ENCODE measurements at regions not wholly inside any gene's neighbourhood (a gene's known extent, or its start where the extent isn't known, plus 50 kb on each side); places are given as distances from the start of the nearest gene placed in this dataset.
"Not testable (repeated sequence)": the region's sequence is repeated elsewhere in the genome, so short reads cannot be mapped to it uniquely, and the experiment has no call there.

DNA sequence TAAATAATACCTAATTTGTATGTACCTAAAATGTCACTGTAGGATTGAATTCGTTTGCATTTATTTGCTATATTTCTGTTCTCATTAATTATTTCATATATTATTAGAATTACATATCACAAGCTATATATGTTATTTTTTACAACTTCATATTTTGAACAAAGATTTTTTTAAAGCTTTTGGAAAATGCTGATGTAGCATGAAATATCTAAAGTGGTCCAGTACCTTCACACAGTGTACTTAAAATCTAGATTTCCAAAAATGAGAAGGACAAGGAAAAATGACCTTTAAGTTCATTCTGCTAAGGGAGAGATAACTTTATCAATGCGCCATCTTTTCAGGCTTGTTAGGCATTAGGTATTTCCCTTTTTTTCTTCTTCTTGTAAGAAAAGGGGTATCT lies 71.8 kb downstream of the LARP7 start:
- no peak for DNase-seq (ENCODE audit: low read depth)

DNA sequence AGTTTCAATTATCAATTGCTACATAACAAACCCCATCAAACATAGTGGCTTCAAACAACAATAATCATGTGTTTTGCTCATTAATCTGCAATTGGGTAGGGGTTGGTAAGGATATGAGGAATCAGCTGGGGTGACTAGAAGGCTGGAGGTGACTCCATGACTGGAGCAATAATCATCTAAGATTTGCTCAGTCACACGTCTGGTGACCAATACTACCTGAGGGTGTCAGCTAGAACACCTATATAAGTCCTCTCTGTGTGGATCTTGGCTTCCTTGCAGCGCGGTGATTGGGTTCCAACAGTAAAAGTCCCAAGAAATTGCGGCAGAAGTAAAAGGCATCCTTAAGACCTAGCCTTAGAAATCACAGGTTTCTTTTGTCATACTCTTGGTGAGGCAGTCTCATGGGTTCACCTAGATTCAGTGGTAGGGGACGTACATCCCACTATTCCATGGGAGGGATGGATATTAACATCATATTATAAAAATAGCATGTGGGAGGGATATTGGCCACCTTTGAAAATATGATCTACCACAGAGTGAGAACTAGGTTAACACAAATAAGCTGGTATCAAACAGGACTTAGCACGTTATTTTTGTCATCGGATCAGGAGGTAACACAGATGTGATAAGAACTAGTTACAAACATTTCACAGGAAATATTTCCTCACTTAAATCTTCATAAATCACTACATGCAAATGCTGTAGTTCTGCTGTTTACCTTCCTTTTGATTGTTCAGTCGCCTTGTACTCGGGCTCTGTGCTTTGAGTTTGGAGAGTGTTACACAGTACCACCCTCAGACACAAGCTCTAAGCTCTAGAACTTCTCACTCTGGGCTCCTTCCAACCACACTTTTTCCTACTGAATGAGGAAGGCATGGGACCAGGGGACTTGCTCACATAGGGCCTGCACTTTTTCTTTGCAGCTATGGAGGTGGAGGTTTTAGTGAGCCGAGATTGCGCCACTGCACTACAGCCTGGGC lies 78.3 kb downstream of the LARP7 start:
- DNase-seq (ENCODE audit: low read depth), result no peak

DNA sequence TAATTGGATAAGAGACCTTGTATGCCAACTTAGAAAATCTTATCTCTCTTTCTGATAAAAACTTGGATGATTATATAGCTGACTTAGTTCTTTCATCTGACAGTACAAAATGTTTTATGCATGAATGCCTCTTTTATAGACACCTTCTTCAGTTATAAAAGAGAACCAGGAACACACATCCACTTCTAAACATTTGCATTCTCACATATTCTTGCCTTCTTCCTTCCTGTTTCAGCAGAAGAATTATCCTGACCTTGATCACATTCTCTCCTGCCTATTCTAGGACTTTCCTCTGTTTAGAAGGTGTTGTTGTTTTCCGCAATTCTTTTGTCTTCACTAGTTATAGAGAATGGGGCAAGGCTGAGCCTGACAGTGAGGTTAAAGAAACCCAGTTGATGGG lies 80.9 kb downstream of the LARP7 start:
- DNase-seq (ENCODE audit: low read depth), result no peak

DNA sequence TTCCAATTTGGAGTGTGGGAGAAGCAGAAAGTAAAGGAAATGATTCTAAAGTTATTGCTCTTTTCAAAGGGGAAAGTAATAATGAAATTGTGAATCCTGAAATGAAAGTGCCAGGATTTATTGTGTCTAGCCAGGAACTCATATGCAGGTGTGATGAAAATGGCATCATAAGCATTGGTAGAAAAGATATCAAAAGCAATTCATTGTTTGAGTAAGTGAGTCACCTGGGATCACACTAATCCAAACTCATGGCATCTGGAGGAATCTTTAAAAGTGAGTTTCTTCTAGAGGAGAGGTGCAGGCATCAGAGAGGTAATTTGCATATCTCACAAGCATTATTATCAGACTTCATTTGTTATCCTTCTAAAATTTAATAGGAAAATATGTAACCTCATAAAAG lies 84.7 kb downstream of the LARP7 start:
- no peak for DNase-seq (ENCODE audit: low read depth)

DNA sequence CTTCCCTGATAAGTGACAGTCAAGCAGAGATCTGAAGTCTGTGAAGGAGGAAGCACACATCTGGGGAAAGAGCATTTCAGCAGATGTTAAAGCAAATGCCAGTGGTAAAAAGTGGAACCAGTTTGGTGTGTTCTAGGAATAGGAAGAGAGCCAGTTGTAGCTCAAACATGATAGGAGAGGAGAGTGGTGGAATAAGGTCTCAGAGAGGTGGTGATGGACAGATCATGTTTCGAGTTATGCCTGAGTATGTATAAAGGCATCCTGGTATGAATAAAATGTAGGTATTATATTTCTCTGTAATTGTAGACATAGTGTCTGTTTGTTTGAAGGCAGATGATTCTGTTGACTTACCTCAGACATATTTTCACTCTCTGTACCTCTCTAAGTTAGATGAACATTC lies 89.1 kb downstream of the LARP7 start:
- DNase-seq (ENCODE audit: low read depth), result no peak

DNA sequence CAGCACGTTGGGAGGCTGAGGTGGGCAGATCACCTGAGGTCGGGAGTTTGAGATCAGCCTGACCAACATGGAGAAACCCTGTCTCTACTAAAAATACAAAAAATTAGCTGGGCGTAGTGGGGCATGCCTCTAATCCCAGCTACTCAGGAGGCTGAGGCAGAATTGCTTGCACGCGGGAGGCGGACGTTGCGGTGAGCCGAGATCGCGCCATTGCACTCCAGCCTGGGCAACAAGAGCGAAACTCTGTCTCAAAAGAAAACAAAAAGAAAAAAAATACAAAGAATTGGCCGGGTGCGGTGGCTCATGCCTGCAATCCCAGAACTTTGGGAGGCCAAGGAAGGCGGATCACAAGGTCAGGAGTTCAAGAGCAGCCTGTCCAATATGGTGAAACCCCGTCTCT lies 90.8 kb downstream of the LARP7 start:
- DNase-seq (ENCODE audit: low read depth), result not testable (repeated sequence)

DNA sequence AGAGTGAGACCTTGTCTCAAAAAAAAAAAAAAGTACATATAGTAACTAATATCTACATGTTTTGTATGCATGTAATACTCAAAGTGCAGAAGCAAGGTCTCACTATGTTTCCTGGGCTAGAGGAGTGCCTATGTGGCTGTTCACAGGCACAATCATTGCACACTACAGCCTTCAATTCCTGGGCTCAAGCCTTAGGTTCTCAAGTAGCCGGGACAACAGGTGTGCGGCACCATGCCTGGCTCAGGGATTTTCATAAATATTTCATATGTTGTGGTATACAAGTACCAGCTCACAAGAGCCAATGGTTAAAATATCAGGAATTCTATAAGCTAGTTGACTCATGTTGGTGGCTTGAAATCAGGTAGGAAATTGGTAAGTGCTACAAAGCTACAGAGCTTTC lies 94.8 kb downstream of the LARP7 start:
- DNase-seq (ENCODE audit: low read depth), result no peak

DNA sequence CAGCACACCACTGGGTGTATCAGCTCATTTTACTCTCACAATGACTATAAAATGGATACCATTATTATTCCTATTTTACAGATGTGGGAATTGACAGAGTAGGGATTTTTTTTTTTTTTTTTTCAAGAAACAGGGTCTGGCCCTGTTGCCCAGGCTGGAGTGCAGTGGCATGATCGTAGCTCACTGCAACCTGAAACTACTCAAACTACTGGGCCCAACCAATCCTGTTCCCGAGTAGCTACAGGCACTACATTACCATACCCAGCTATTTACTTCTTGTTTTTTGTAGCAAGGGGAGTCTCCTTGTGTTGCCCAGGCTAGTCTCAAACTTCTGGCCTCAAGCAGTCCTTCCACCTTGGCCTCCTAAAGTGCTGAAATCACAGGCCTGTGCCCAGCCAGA lies 95.2 kb downstream of the LARP7 start:
- DNase-seq (ENCODE audit: low read depth), result no peak

DNA sequence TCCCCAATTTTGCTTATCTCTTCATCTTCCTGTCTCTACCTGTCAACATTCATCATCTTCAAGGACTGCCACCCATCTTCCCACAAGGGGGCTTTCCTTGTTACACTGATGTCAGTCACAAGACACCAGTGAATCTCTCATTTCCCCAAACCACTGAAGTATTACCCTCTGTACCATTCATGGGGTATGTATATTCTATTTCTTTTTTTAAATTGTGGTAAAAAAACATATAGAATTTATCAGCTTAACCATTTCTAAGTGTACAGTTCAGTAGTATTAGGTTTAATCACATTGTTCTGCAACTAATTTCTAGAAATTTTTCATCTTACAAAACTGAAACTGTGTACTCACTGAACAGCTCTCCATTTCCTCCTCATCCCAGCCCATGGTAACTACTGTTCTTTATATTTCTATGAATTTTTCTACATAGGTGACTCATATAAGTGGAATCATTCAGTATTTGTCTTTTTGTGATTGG lies 98.6 kb downstream of the LARP7 start:
- no peak for DNase-seq (ENCODE audit: low read depth)

DNA sequence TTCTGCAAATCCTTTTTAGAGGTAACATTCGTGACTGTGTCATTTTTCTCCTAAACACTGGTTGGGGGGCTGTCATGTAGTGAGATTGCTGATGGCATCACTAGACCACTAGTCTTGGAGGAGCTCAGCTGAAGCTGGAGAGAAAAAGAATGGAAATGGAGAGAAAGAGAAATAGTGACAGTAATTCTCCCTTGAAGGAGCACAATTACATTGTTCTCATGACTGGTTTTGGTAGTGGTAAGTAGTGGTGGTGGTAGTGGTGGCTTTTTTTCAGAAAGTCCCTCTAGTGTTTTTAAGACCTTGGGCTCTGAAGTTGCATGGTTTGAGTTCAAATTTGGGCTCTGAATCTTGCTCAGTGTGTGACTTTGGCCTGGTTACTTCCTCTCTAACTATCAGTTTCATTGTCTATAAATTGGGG lies 99.8 kb downstream of the LARP7 start:
- no peak for DNase-seq (ENCODE audit: low read depth)

DNA sequence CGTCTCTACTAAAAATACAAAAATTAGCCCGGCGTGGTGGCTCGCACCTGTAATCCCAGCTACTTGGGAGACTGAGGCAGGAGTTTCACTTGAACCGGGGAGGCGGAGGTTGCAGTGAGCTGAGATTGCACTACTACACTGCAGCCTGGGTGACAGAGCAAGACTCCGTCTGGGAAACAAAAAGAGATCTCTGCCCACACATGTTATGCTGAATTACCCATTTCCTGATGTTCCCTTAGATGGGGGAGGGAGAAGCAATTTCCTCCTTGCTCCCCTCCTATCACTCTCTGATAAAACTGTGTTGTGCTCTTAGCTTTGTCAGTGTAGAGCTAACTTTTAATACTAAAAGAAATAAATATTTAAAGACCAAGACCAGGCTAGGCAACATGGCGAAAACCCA lies 102.5 kb downstream of the LARP7 start:
- no peak for DNase-seq (ENCODE audit: low read depth)

DNA sequence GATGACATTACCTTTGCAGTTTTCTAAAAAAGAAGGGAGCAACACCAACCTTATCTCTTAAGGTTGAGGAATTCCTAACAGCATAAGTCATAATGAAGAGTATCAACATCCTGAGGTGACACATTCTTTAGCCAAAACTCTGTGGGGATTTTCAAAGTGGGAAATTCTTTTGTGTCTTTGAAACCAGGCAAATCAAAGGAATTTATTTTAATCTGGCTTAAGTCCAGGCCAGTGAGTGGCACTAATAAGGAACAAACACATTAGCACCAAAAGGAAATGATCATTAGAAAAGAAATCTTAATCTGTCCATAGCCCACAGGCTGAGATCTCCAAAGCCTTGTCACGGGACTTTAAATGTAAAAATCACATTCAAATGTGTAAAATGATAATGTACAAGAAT lies 110.1 kb downstream of the LARP7 start:
- DNase-seq (ENCODE audit: low read depth), result no peak

DNA sequence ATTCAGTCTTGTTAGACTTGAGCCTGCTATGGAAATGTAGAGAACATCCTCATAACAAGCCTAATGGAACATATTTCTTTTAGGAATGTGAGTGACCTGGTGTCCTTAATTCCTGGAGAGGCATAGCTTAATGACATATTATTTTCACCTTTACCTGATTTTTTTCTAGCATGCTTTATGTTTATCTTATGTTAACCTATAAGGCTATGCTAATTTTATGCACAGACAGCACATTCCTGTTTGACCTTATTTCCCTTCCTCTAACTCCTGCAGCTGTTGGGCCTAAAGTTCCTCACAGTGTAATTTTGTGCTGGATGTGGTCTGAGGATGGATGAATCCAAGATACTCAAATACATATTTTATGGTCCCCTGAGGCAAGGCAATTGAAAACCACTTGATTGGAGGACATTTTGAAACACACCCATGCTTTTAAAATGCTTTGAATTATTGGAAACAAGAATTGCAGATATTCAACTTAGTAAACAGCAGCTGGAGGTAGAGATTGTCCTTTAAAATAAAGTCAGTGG lies 111.5 kb downstream of the LARP7 start:
- DNase-seq (ENCODE audit: low read depth), result no peak

DNA sequence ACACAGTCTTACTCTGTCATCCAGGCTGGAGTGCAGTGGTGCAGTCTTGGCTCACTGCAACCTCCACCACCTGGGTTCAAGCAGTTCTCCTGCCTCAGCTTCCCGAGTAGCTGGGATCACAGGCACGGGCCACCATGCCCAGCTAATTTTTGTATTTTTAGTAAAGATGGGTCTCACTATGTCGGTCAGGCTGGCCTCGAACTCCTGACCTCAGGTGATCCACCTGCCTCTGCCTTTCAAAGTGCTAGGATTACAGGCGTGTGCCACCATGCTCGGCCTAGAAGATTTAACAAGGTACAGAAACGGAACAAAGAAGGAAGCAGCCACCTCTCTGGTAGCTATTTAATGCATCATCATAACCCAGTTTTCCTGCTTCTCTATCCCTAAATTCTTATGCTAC lies 113.8 kb downstream of the LARP7 start:
- not testable (repeated sequence) for DNase-seq (ENCODE audit: low read depth)

DNA sequence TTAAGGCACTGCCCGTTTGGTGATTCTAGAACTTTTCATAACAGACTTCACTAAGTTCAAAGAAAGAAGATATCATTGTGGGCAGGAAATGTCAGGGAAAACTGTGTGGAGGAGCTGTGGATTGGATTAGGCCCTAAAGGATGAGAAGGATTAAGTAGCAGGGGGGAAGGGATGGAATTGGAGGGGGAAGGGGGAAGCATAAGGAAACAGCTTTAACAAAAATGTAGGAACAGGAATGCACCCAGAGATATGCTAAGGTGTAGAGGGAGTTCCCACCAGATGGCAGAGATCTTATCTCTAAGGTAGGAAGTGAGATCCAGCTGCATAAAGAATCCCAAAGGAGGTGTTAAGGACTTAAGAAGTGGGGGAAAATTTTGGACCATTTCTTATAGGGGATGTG lies 114.5 kb downstream of the LARP7 start:
- no peak for DNase-seq (ENCODE audit: low read depth)

DNA sequence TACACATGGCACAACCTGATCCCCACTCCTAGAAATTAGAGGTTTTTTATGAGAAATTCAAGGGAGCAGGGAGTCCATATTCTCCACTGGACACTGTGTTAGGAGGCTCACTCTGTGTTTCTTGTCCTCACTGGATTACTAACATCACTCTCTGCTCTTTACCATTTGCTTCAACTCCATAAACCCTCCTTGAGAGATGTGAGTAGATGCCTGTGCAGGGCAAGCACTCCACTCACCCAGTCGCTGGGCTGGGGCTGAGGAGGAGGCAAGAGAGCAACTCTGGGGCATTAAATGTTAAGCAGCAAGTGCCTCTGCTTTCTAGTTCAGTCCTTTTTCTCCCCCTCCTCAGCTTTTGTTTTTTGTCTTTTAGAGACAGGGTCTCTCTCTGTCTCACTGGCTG lies 115.1 kb downstream of the LARP7 start:
- DNase-seq (ENCODE audit: low read depth), result no peak

DNA sequence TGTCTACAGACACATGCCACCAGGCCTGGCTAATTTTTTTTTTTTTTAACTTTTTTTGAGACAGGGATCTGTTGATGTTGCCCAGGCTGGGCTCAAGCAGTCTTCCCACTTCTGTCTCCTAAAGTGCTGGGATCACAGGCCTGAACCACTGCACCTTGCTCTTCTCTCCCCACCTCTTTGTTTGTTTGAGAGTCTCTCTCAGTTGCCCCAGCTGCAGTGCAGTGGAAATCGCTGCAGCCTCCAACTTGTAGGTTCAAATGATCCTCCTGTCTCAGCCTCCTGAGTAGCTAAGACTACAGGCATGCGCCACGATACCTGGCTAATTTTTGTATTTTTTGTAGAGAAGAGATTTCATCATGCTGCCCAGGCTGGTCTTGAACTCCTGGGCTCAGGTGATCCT lies 115.6 kb downstream of the LARP7 start:
- DNase-seq (ENCODE audit: low read depth), result no peak

DNA sequence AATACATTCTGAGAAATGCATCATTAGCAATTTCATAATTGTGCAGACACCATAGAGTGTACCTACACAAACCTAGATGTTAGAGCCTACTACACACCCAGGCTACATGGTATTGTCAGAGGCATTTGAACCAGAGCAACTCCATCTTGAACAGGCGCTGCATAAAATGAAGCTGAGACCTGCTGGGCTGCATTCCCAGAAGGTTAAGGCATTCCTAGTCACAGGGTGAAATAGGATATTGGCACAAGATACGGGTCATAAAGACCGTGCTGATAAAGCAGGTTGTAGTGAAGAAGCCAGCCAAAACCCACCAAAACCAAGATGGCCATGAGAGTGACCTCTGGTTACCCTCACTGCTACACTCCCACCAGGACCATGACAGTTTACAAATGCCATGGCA lies 116.4 kb downstream of the LARP7 start:
- no peak for DNase-seq (ENCODE audit: low read depth)

DNA sequence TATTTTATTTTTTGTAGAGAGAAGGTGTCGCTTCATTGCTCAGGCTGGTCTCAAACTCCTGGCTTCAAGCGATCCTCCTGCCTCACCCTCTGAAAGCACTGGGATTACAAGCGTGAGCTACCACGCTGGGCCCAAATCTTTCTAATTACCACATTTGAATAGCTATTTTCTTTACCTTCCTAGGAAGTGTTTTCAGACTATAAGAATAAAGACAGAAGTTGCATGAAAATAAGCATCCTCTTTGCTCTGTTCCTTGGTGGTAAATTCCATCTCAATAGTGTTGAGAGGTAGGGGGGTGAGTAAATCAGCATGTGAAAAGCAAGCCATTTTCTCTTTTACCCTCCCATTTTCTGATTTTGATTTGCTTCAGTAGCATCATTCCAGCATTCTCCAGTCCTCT lies 122.4 kb downstream of the LARP7 start:
- no peak for DNase-seq (ENCODE audit: low read depth)

DNA sequence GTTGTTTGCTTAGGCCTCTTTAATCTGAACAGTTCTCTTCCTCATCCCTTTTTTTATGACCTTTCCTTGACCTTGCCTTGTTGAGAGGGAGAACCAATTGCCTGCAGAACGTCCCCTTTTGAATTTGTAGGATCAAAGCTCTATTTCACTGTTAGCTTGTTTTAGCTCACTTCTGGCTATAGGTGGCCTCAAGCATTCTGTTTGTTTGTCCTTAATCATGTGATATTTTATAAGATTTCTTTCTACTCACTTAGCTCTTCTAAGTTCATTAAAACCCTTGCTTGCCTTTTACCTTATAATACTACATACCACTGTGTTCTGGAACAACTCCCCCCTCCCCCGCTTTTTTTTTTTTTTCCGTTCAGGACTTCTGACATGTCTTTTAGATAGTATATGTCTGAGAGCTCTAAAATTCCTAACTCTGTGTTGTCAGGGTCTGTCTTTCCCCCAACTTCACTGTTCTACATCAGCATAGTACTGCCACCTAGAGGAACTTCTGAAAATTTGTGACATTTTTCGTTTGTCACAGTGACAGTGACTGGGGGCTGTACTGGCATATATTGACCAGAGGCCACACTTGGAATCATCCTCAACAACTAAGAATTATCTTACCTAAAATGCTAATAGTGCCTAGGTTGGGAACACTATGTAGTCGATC lies 128.5 kb downstream of the LARP7 start:
- DNase-seq (ENCODE audit: low read depth), result no peak

DNA sequence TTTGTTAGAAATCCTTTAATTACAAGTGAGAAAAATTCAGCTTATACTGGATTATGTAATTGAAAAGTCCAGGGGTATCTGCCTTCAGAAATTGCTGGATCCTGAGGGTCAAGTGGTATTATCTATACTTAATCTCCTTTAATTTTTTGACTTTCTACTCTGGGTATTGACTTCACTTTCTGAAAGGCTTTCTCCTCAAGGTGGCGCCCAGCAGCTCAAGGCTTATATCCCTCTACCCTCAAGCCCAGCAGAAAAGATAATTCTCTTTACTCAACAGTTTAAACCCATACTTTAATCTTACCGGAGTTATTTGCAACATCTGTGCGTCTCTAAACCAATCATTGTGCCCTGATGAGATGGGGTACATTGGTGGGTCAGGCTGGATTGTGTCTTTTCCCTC lies 129.5 kb downstream of the LARP7 start:
- no peak for DNase-seq (ENCODE audit: low read depth)

DNA sequence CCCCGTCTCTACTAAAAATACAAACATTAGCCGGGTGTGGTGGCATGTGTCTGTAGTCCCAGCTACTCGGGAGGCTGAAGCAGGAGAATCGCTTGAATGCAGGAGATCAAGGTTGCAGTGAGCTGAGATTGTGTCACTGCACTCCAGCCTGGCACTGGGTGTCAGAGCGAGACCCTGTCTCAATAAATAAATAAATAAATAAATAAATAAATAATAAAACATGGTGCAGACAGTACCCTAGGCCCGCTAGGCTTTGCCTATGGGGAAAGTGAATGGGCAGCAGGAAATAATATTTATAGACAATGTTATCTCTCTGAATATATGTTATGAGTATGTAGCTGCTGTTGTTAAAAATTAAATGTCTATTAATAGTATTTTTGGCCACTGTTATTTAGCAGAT lies 130.4 kb downstream of the LARP7 start:
- DNase-seq (ENCODE audit: low read depth), result no peak

DNA sequence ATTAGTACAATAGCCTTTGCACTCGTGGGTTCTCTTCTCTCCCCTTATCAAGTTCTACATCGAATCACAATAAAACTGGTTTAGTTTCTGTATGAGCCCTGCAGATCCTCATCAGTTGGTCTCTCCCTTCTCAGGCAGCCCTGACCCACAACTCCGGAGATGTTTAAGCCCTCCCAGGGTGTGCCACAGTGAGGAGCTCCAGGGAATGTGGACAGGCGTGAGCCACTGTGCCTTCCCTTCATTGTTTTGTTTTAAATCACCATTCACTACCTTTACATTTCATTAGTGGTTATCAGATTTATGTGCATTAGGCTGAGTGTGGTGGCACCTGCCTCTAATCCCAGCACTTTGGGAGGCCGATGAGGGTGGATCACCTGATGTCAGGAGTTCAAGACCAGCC lies 133.2 kb downstream of the LARP7 start:
- DNase-seq (ENCODE audit: low read depth), result no peak
